ENCODE measurements at regions not wholly inside any gene's neighbourhood (a gene's known extent, or its start where the extent isn't known, plus 50 kb on each side); places are given as distances from the start of the nearest gene placed in this dataset.

DNA sequence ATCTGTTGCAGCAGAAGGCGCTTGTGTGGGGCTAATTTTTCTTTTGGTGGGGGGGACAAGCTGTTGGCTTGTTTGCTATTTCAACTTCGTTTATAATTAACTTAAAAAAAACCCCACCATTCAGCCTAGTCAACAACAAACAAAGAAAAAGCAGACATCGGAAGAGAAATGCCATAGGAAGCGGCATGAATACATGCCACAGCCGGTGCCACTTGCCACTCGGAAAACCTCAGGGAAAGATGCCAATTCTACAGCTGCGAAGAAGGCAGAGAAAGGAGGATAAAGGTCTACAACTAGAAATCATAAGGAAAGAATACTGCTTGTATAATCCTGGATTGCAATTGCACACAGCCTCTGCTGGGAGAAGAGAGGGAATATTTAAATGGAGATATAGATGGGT is 254.4 kb upstream of the PMFBP1 start:
- H4K20me1 ChIP-seq (ENCODE audit: insufficient read depth, low read length): no peaks in the 10 kb centered on the region
- H3K27me3 Mint-ChIP-seq (ENCODE audit: low read depth in 3 of 3): no peaks in the 10 kb centered on the region
- H3K79me2 ChIP-seq (ENCODE audit: insufficient read depth, low read length): no peaks in the 10 kb centered on the region
- no peaks in the 10 kb centered on the region for H3K4me1 ChIP-seq (ENCODE audit: control insufficient read depth in 1 of 2, insufficient read depth in 2 of 2, low read length in 2 of 2)
- peaks cover 12 to 17% of the 10 kb centered on the region in 2 donors for H3K9me3 ChIP-seq (replicated peaks in 1 of 2; ENCODE audit: control insufficient read depth in 1 of 2, insufficient read depth in 1 of 2, low read length in 2 of 2)
- H3K27ac ChIP-seq (ENCODE audit: low read depth in 1 of 2, low read length in 2 of 2): no peak overlapping the region
- no peak for DNase-seq
- TF ChIP-seq, protein P1, sequence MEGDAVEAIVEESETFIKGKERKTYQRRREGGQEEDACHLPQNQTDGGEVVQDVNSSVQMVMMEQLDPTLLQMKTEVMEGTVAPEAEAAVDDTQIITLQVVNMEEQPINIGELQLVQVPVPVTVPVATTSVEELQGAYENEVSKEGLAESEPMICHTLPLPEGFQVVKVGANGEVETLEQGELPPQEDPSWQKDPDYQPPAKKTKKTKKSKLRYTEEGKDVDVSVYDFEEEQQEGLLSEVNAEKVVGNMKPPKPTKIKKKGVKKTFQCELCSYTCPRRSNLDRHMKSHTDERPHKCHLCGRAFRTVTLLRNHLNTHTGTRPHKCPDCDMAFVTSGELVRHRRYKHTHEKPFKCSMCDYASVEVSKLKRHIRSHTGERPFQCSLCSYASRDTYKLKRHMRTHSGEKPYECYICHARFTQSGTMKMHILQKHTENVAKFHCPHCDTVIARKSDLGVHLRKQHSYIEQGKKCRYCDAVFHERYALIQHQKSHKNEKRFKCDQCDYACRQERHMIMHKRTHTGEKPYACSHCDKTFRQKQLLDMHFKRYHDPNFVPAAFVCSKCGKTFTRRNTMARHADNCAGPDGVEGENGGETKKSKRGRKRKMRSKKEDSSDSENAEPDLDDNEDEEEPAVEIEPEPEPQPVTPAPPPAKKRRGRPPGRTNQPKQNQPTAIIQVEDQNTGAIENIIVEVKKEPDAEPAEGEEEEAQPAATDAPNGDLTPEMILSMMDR (IDR thresholded peaks at IDR 0.05): no peak
- H3K27me3 ChIP-seq (ENCODE audit: control insufficient read depth in 2 of 2, insufficient read depth in 2 of 2, low read length in 2 of 2): no peaks in the 10 kb centered on the region
- peaks cover 17 to 23% of the 10 kb centered on the region in 2 donors for H3K36me3 Mint-ChIP-seq
- no peak overlapping the region for H3K4me2 ChIP-seq (replicated peaks; ENCODE audit: extremely low read depth, low read length, poor library complexity, severe bottlenecking)
- H3K4me1 Mint-ChIP-seq: no peaks in the 10 kb centered on the region
- H2AFZ ChIP-seq (ENCODE audit: insufficient read depth, low read depth, low read length, poor library complexity, severe bottlenecking): no peak overlapping the region
- H3K36me3 ChIP-seq (replicated peaks in 1 of 2; ENCODE audit: control insufficient read depth in 1 of 2, insufficient read depth in 2 of 2, low read length in 2 of 2): peaks cover 2 to 23% of the 10 kb centered on the region in 2 donors
- 100% methylated on average over 5 of the region's 7 CpGs for WGBS (ENCODE audit: insufficient coverage)
- no peak overlapping the region for H3K9ac ChIP-seq (ENCODE audit: insufficient read depth, low read length, poor library complexity, severe bottlenecking)
- no peak overlapping the region for H3K27ac Mint-ChIP-seq
- intact Hi-C loops (cut with micrococcal nuclease): no loop called here
- H3K4me3 Mint-ChIP-seq: no peak overlapping the region
- no peak overlapping the region for H3K4me3 ChIP-seq (replicated peaks in 1 of 3; ENCODE audit: low read depth in 2 of 3, low read length in 3 of 3)
- peaks cover 5 to 17% (median 12%) of the 10 kb centered on the region in 7 donors for H3K9me3 Mint-ChIP-seq

DNA sequence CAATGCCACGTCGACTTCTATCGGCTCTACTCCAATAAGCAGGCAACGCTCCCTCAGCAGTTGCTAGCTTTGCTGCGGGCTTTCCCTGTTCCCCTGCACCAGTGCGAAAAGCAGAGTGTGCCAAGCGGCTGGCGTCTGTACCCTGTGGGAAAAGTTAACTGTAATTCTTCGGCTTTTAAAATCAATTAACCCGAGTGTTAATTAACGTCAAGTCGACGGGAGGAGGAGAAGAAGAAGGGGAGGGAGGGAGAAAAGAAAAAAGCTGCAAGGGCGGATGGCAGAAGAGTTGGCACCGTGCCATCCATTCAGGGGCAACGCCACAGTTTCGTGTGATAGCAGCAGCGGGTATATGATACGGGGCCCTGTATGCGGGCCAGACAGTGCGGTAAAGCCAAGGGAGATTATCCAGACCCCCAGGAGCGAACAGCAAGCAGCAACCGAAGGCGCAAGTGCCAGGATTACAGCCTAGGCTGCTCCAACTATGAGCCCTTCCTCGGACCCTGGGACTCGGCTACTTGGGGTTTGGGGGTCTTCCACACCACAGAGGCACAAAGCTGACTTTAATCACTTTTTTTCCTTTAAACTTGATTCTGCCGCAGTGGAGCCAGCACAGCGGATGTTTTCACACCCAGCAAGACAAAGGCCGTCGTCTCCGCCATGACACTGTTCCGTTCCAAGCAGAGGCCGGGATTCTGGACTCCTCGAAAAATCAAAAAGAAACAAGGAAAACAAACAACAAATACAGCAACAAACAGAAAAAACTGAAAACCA is 253.8 kb upstream of the PMFBP1 start:
- Mint-ChIP-seq H3K36me3 (peaks cover 17 to 23% of the 10 kb centered on the region in 2 donors), H3K27ac (no peak overlapping the region), H3K4me1 (no peaks in the 10 kb centered on the region), H3K4me3 (no peak overlapping the region), H3K9me3 (peaks cover 8 to 21% (median 14%) of the 10 kb centered on the region in 7 donors), H3K27me3 (ENCODE audit: low read depth in 3 of 3) (no peaks in the 10 kb centered on the region)
- no peaks in the 10 kb centered on the region for H3K27me3 ChIP-seq (ENCODE audit: control insufficient read depth in 2 of 2, insufficient read depth in 2 of 2, low read length in 2 of 2)
- H3K4me3 ChIP-seq (replicated peaks in 1 of 3; ENCODE audit: low read depth in 2 of 3, low read length in 3 of 3): no peak overlapping the region
- H3K36me3 ChIP-seq (replicated peaks in 1 of 2; ENCODE audit: control insufficient read depth in 1 of 2, insufficient read depth in 2 of 2, low read length in 2 of 2): peaks cover 2 to 23% of the 10 kb centered on the region in 2 donors
- no peak for DNase-seq
- H3K79me2 ChIP-seq (ENCODE audit: insufficient read depth, low read length): no peaks in the 10 kb centered on the region
- no peaks in the 10 kb centered on the region for H3K4me1 ChIP-seq (ENCODE audit: control insufficient read depth in 1 of 2, insufficient read depth in 2 of 2, low read length in 2 of 2)
- H3K9ac ChIP-seq (ENCODE audit: insufficient read depth, low read length, poor library complexity, severe bottlenecking): no peak overlapping the region
- no peak overlapping the region for H2AFZ ChIP-seq (ENCODE audit: insufficient read depth, low read depth, low read length, poor library complexity, severe bottlenecking)
- TF ChIP-seq, protein P1 (IDR thresholded peaks at IDR 0.05): no peak
- no peak overlapping the region for H3K4me2 ChIP-seq (replicated peaks; ENCODE audit: extremely low read depth, low read length, poor library complexity, severe bottlenecking)
- H3K9me3 ChIP-seq (replicated peaks in 1 of 2; ENCODE audit: control insufficient read depth in 1 of 2, insufficient read depth in 1 of 2, low read length in 2 of 2): peaks cover 13 to 21% of the 10 kb centered on the region in 2 donors
- no peaks in the 10 kb centered on the region for H4K20me1 ChIP-seq (ENCODE audit: insufficient read depth, low read length)
- H3K27ac ChIP-seq (ENCODE audit: low read depth in 1 of 2, low read length in 2 of 2): no peak overlapping the region
- intact Hi-C loops (cut with micrococcal nuclease): no loop called here
- WGBS (ENCODE audit: insufficient coverage): 95% methylated on average over 31 of the region's 34 CpGs
